GM06990 (cell line): ENCODE measurements at regions not wholly inside any gene's neighbourhood (a gene's known extent, or its start where the extent isn't known, plus 50 kb on each side); places are given as distances from the start of the nearest gene placed in this dataset.

Experiments used
- DNase-seq: peaks from one replicate; pipeline ENCODE4 v3.0.0-alpha.2; 2011; ENCODE audit not compliant: insufficient read length; ENCODE audit errors: extremely low read depth
- H3K27me3 ChIP-seq: replicated peaks from 2 replicates; pipeline ENCODE4 v1.6.0; 2011; ENCODE audit warnings: low read length; ENCODE audit not compliant: control insufficient read depth, insufficient read depth
- H3K36me3 ChIP-seq: 2 replicates; pipeline ENCODE4 v1.5.1; 2011; ENCODE audit warnings: low read length; ENCODE audit not compliant: control insufficient read depth, insufficient read depth
- H3K4me3 ChIP-seq: replicated peaks from 2 replicates; pipeline ENCODE4 v1.5.1; 2011; ENCODE audit warnings: low read depth, mild to moderate bottlenecking, control low read depth, low read length
- TF ChIP-seq, protein P1 (sequence below): IDR thresholded peaks from 2 replicates; pipeline ENCODE4 v1.5.1; 2011; ENCODE audit warnings: low read length, control low read depth, mild to moderate bottlenecking, inconsistent platforms; ENCODE audit not compliant: insufficient read depth, poor library complexity, severe bottlenecking

DNA sequence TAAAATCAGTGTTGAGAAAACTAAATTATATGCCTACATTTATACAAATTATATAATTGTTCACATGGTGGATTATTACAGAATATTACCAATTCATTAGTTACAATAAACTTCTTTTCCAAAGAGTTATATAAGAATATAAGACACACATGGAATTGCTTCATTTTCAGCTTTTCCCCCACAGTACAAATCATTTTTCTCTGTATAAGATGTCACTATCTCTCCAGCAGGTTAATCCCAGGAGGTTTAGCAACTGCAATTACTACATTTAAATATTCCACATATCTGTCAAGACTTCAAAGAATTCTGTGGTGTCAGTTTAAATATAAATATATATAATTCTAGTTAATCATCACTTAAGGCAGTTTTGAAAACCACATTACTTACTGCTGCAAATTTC, 59.6 kb upstream of the G2E3 start:
- no peaks in the 10 kb centered on the region for H3K36me3 ChIP-seq
- TF ChIP-seq, protein P1, sequence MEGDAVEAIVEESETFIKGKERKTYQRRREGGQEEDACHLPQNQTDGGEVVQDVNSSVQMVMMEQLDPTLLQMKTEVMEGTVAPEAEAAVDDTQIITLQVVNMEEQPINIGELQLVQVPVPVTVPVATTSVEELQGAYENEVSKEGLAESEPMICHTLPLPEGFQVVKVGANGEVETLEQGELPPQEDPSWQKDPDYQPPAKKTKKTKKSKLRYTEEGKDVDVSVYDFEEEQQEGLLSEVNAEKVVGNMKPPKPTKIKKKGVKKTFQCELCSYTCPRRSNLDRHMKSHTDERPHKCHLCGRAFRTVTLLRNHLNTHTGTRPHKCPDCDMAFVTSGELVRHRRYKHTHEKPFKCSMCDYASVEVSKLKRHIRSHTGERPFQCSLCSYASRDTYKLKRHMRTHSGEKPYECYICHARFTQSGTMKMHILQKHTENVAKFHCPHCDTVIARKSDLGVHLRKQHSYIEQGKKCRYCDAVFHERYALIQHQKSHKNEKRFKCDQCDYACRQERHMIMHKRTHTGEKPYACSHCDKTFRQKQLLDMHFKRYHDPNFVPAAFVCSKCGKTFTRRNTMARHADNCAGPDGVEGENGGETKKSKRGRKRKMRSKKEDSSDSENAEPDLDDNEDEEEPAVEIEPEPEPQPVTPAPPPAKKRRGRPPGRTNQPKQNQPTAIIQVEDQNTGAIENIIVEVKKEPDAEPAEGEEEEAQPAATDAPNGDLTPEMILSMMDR, result no peak
- H3K27me3 ChIP-seq, result no peaks in the 10 kb centered on the region
- no peak for DNase-seq
- H3K4me3 ChIP-seq, result no peak overlapping the region

- Histone ChIP-seq H3K4me3 (no peak overlapping the region), H3K27me3 (no peaks in the 10 kb centered on the region), H3K36me3 (no peaks in the 10 kb centered on the region)
- DNase-seq, result no peak
- TF ChIP-seq, protein P1, result no peak
These were observed 58.7 kb upstream of the G2E3 start for GRCh38 chr14:30500222-30500621.

DNA sequence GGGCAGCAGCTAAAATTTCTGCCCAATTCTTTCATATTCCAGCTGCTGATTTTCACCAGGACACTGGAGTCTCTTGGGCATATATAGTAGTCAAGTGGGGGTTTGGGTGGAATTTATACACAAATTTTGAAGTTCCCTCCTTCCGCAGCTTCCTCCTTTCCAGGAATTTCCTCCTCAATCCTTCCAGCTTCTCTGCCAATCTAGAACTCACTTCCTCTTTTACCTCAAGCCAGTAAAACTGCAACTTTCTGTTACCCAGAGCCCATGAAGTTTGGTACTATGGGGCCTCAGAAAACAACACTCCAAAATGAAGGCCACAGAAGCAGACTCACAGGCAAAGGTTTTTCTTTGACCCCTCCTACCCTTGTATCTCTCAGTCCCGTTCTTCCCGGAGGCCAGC, 51.7 kb upstream of the G2E3 start:
- H3K4me3 ChIP-seq, result no peak overlapping the region

More for the DNA sequence above, 51.7 kb upstream of the G2E3 start:
- TF ChIP-seq, protein P1, result no peak
- Histone ChIP-seq H3K36me3 (no peaks in the 10 kb centered on the region), H3K27me3 (no peaks in the 10 kb centered on the region)
- no peak for DNase-seq
